HG03025 (cell line): ENCODE measurements at regions not wholly inside any gene's neighbourhood (a gene's known extent, or its start where the extent isn't known, plus 50 kb on each side); places are given as distances from the start of the nearest gene placed in this dataset.

Experiments
- ATAC-seq: cut with Tn5 transposase; IDR thresholded peaks from one replicate; pipeline ENCODE4 v1.9.1; 2021; ENCODE audit warnings: mild to moderate bottlenecking, moderate library complexity; ENCODE audit not compliant: unreplicated experiment, low FRiP score

DNA sequence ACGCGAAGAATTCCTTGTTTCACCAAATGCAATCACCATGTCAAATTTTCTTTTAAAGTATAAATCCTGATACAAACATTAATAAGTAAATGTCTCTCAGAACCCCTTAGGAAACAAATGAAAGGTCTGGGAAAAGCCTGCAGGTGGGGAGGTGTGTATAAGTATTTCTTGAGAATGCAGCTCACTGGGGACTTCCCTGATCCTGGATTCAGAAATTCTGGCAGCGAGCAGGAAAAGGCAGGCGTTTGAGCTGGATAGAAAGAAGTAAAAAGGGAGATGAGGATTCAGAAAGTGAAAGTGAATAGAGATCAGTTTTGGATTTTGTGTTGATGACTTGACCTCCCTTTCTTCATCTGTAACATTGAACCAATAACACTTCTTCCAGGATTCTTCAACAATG lies 68.3 kb upstream of the CTSC start:
- no peak for ATAC-seq

DNA sequence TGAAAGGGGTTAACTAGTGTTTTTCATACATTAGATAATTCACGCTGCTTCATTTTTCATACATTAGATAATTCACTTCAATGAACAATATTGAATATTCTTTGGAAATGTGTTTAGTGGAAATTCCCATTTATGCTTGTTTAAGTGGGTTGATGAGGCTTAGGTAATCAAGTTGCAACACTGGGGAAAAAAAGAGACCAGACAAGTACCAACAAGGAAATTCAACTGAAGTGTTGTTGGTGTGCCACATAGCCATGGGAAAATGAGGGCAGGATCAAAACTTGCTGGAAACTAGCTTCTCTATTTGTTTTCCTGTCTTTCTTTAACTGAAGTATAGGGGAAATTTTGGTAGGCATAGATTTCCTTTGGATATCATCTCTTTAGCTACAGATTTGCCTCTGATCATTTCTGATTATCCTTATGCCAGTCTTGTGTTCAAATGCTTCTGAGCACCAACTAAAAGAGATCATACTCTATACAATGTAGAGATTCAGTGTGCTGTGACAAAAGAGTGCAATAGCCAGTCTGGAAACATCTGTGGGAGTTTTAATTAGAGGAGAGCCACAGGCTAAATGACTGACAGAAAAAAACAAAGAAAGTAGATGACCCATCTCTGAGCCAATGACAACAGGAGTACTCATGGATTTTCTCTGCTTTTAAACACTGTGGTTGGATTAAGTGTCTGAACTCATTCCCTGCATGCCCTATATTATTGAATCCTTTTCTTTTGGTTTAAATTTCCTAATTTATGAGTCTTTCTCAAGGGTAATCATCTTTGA lies 67.6 kb upstream of the CTSC start:
- no peak for ATAC-seq

DNA sequence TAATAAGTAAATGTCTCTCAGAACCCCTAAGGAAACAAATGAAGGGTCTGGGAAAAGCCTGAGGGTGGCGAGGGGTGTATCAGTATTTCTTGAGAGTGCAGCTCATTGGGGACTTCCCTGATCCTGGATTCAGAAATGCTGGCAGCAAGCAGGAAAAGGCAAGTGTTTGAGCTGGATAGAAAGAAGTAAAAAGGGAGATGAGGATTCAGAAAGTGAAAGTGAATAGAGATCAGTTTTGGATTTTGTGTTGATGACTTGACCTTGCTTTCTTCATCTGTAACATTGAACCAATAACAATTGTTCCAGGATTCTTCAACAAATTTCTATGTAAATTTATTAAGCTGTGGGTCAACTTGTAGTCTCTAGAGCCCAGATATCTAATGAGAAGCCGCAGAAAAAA lies 66.9 kb upstream of the CTSC start:
- no peak for ATAC-seq

DNA sequence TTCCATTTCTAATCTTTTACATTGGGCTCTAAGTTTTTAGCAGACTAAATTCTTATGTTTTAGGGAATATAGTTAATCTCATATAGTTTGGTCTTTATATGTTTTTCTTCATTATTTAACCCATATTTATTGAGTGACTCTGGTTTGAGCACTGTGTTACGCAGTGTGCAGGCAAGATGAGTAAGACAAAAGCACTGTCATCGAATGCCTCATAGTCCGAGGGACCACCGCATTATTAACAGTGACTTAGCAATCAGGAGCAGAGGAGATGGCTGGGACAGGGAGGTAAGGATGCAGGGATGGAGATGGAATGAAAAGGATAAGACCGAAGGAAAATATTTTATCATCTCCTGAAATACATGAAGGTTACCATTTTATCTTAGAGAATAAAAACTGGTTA lies 65.2 kb upstream of the CTSC start:
- no peak for ATAC-seq

DNA sequence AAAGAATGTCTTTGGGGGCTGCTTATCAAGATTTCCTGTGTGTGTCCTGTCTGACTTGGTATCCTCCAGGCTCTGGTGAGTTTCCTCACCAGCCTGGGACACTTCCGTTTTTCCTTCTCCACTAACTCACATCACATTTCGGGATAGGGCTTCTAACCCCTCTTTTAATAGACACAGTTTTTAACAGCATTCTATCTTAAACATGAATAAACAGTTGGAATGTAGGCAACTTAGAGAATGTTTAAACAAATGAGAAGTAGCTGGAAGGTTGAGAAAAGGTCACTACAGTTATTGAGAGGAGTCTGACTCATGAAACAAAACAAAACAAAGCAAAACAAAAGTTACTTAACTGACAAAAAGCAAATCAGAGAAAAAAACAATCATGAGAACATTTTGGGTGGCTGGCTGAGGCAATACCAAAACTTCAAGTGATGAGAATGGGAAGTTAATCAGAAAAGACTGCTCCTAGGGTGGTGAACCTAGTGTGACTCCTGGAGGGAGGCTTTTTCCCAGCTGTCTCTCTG lies 64.7 kb upstream of the CTSC start:
- ATAC-seq, result no peak

DNA sequence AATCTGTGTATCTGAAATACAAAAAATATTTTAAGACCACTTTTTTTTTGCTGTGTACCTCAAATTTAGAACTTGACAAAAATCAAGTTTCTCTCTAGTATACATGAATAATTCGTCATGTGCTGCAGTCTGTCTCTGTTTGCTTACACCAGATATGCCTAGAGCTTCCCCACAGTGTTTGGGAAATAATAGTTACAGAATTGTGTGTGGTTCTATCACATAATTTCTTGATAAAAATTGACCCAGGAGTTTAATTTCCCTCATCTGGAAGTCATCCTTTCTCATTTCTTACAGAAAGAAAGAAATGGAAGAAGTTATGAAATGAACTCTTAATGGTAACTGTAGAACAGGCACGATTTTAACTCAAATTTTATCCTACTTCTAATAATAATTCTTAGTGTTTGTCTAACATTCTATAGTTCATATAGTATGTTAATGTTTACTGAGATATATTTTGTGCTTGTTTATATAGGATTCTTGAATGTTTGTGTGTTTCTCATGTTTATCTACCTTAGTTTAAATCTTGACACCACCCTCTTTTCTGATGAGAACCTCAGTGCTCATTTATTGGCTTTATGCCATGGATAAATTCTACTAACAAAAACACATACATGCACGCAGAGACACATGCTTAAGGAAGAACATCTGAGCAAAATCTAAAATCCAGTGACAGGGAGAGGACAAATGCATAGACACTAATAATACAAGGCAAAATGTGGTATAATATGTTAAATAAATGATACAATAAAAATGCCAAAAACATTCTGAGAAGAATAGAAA lies 61.4 kb upstream of the CTSC start:
- ATAC-seq, result no peak

DNA sequence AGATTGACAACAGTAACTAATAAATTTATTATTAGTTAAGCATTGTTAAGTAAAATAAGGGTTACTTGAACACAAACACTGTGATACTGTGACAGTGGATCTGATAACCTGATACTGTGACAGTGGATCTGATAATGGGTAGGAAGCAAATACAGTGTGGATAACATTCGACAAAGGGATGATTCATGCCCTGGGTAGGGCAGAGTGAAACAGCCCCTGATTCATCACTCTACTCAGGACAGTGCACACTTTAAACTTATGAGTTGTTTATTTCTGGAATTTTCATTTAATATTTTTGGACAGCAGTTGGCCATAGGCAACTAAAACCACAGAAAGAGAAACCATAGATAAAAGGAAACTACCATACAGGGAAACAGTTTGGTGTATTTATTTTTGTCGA lies 60.8 kb upstream of the CTSC start:
- ATAC-seq, result no peak

DNA sequence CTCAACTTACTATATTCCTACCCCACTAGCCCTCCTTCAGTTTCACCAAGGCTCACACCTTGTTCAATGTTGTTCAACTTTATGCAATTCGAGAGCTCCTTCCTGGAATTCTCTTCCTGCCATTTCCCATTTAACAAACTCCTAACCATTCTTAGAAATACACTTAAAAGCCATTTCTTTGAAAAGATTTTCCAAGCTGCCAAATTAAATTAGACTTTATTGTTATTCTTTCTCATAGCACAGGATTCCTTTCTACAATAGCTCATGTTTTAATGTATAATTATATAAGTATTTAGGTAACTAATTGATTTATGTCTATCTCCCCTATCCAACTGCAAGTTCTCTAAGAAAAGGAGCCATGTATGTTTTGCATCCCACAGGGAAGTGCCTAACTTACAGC lies 52.7 kb upstream of the CTSC start:
- no peak for ATAC-seq

DNA sequence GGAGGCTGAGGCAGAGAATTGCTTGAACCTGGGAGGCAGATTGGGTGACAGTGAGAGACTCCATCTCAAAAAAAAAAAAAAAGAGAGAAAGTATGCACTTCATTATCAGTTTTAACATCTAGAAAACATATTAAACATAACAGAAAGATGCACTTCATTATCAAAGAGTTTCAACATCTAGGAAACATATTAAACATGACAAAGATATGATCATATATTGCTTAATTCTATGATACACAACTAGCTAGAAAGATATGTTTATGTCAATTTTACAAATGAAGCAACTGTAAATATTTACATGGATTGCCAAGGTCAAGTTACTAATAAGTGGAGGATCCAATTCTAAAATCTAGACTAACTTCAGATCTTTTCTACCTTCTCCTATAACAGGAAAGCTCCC lies 50.4 kb upstream of the CTSC start:
- no peak for ATAC-seq
